T-helper 1 cell treated with Interleukin-12 subunit alpha and Interleukin-12 subunit beta and Interleukin-4 antibody, amounts not matched to agents 30 ng/mL and 1 ng/mL, for 36 hours (primary cell): ENCODE measurements at regions not wholly inside any gene's neighbourhood (a gene's known extent, or its start where the extent isn't known, plus 50 kb on each side); places are given as distances from the start of the nearest gene placed in this dataset.

Experiments used
- intact Hi-C: fragments of 100-400 bp; cut with micrococcal nuclease; formaldehyde crosslinking; loops from one replicate; pipeline ENCODE4 v1.15.1; 2024

DNA sequence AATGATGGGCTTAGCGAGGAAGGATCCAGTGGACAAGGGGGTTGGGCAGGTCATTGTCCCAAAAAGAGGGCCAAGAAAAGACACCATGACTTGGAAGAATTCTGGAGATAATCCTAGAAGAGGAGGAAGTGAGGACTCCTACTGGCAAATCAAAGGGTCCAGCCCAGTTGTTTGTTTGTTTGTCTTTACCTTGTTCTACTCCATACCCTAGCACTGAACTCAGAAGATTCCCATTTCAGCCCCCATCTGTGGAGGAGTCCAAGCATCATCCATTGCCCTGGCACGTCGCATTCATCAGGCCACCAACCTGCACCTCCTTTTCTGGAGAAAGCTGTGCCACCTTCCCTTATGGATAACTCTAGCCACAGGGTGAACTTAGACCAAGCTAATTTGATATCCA, 326.2 kb downstream of the EN1 start:
- intact Hi-C loops, result no loop called here

DNA sequence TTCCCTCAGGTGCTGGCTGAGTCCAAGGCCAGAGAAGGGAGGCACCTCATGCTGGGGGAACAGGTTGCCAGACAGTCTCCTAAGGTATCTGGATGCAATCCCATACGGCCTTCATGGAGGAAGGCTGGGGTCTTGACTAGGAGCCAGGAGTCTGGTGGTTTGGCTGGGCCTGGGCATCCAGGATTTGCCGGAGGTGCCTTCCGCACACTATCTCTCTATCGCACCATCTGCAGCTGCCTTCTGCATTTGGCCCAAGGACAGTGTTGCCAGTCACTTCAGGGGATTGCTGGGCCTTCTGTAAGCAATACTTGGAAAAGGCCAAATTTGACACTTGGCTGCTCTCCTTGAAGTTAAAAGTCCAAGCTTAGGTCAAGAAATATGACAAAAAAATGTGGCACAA, 327.2 kb downstream of the EN1 start:
- intact Hi-C loops, result no loop called here

DNA sequence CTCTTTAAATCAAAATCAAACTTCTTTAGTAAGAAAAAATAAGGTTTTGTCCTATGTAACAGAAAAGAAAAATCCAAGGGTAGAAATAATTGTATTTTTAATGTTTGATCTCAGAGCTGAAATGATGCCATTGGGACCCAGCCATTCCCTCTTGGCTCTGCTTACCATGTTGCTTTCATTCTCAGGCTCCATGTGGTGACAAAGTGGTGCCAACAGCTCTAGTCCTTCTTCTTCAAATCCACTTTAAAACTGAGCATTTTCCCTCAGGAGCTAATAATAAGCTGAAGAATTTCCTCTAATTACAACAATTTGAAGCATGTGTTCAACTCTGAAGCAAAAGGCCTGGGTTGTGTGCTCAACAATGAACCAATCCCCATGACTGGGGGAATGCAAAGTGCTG, 327.9 kb downstream of the EN1 start:
- intact Hi-C loops, result no loop called here

DNA sequence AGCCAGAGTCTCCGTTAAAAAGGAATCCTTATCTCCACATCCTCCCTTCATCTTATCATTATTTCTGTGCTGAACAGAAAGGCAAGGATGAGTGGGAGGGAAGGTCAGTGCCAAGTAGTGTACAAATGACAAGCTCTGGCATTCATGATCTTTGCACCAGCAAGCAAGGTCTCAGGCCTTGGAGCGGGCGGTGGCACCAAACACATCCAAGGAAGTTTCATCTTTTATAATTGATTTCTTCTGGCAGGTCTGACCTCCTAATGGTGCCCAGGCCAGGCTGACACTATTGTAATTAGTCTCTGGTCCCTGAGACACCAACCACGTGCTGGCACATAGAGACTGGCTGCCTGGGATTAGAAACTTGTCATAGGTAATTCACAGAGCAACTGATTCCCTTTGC, 336.6 kb downstream of the EN1 start:
- intact Hi-C loops, result no loop called here

DNA sequence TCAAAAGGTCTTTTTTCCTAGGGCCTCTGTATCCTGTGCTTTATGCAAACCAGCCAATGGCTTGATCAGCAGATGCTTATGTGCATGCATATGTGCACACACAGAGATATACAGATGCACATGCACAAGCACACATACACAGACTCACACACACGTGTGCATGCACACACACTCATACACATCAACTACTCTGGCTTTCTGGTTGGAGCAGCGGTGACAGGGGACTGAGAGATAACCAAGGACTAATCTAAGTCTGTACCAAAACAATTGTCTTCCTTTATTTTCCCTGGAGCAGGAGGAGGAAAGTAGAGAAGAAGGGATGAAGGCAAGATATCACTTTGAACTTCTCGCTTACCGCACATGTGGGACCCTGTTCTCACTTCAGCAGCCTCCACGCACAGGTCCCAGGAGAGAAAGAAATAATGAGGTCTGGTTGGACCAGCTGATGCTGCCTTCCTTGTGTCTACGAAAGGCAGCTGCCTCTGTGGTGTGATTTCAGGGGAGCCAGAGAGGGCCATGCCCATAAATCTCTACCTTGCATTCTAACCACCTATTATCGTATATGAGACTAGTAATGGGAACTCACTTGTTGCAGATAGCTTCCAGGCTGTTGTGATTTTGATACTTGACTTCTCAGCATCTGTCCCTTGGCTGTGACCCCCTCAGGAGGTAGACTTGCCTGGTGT, 338.0 kb downstream of the EN1 start:
- intact Hi-C loops, result no loop called here

DNA sequence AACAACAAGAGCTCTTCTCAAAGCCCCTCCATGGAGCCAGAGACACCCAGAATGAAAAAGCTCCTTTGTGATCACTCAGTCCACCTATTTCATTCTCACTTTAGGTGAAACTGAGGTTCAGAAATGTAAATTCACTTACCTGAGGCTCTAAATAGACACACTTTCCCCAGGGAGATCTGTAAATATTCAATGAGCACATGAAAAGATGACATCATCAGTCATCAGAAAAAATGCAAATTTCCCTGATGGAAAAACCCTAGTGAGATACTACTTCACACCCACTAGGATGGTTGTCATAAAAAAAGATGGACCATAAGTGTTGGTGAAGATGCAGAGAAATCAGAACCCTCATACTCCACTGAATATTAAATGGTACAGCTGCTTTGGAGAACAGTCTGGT, 339.2 kb downstream of the EN1 start:
- intact Hi-C loops, result no loop called here

DNA sequence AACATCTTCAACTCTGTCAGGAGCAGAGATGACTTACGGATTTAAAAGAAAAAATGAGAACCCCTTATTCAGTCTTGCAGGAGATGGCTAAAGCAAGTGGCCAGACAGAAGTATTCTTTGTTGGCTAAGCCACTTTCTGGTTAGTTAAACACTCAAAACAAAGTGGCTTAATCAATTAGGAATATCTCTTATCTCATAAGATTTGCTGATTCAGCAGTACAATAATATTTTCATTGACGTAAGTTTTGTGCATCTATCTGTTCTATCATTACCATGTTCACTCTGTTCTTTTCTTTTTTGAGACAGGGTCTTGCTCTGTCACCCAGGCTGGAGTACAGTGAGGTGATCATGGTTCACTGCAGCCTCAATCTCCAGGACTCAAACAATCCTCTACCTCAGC, 342.0 kb downstream of the EN1 start:
- intact Hi-C loops, result no loop called here

DNA sequence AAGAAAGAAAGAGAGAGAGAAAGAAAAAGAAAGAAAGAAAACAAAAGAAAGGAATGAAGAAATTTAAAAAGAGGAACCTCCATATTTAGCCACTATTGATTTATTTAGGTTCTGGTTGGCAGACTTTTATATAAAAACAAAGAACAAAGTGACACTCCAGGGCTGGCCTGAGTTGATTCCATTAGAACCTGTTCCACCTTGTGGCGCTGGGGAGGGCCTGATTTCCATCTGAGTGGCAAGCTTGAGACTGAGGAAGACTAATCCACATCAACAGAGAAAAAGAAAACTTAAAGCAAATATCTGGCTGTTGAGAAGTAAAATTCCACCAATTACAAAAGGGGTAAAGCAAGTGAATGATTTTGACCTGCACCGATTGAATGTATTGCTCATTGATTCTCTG, 345.3 kb downstream of the EN1 start:
- intact Hi-C loops, result no loop called here

DNA sequence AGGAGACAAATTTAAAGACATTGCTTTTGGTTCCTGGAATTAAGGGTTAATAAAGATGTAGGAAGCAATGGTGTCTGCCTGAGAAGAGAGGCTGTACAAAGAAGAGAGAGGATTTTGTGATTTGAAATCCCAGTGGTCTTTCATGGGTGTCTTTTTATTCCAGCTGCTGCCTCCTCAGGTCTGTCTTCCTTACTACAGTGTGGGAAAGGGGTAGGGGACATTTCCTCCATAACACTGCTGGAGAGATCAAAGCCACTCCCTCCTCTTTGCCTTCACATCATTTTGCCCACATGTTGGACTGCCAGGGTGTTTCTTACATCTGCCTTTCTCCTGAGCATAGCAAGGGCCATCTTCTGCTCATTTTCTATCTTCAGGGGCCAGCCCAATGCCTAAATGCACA, 348.5 kb downstream of the EN1 start:
- intact Hi-C loops, result loop anchor here (10.0 kb wide), 1 partner anchor 274 kb away; no protein-coding TSS in a partner anchor

DNA sequence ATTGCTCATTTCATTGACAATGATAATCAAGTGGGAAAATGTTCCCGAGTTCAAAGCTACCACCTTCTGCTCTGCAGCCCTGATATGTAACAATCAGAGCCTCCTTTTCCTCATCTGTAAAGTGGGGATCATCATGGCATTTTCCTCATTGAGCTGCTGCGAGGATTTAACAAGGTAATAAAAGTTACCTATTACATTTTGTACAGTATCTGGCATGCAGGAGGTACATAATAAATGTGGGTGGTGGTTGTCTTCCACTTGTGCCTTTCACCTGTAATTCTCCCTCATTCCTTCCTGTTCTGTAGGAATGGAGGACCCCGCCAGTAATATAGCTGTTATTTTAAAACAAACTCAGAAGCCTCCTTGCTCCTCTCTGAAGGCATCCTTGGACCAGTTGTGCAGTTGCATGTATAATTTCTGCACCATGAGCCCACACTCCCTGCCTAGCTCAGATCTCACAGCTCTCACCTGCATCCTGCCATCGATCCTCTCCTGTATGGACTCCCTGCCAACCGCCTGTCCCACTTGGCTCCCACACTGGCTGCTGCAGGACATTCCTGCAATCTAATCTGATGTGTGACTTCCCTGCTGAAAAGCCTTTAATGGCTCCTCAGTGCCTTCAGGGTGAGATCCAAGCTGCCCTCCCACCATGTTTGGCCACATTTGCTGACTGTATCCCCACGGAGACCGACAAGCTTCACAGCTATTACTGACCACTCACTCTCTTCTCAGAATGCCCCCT, 350.4 kb downstream of the EN1 start:
- intact Hi-C loops, result loop anchor here (10.0 kb wide), 1 partner anchor 272 kb away; no protein-coding TSS in a partner anchor

DNA sequence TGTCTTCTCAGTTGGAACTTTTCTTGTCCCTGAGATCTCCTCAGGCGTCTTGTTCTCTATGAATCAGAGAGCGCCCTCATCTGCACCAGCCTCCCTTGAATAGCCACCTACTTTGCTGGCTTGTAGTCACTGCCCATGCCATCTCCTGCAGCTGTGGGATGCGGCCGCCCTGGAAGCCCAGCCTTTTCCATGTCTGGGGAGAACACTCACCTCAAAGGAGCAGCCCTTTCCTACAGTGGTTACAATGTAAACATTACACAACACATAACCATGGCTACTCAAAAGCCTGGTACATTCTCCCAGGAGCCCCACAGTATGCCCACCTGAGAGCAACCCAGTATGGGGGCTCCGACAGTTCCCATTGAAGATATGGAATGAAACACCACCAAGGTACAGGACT, 351.0 kb downstream of the EN1 start:
- intact Hi-C loops, result loop anchor here (10.0 kb wide), 1 partner anchor 272 kb away; no protein-coding TSS in a partner anchor

DNA sequence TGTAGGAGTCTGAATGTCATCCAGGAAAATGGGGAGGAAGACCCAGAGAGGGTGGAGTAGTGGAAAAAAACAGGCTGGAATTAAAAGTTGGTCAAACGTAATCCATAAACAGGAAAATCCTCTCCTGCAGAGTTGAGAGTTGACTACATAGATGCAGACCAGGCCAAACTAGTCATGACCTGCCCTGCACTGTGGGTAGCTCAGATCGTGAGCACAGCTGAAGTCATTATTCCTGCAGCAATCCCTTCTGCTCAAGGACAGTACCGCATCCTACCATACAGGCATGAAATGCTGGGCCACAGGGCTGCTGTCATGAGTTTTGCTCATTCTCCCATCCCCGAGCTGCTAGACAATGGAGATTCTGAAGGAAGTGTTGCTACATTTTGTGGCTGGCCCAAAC, 352.2 kb downstream of the EN1 start:
- intact Hi-C loops, result loop anchor here (10.0 kb wide), 1 partner anchor 270 kb away; no protein-coding TSS in a partner anchor

DNA sequence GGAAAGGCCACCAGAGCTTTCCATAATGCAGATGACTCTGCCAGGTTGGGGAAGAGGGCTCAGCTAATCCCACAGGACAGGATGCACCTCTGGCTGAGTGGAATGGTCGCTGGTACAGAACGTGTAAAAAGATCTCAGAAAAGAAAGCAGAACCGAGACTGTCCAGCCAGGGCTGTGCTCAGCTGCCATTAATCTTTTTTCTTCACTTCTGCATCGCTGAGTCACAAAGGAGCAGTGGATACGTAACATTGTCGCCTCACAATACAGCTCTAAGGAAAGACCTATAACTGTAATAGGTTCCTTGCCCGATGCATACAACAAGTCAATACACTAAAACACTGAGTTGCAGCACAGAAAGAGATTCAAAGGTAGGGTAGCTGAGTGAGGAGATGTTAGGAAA, 354.2 kb downstream of the EN1 start:
- intact Hi-C loops, result loop anchor here (2.0 to 10.0 kb wide), 2 partner anchors 268 to 356 kb away; no protein-coding TSS in a partner anchor

DNA sequence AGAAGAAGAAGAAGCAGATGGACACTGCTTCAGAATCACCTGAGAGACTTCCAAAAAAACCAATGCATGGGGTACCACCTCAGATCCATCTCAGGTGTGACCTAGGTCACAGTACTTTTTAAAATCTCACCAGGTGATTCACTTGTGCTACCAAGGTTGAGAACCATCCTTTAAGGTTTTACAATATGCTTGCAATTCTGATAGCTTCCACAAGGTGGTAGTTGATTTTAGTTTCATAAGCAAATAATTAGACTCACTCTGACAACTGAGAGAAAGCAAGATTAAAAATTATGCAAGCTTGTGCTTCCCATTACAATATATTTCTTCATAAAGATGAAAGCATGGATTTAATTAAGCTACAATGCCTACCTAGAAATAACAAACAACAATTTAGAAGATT, 355.1 kb downstream of the EN1 start:
- intact Hi-C loops, result loop anchor here (2.0 to 10.0 kb wide), 2 partner anchors 268 to 356 kb away; no protein-coding TSS in a partner anchor

DNA sequence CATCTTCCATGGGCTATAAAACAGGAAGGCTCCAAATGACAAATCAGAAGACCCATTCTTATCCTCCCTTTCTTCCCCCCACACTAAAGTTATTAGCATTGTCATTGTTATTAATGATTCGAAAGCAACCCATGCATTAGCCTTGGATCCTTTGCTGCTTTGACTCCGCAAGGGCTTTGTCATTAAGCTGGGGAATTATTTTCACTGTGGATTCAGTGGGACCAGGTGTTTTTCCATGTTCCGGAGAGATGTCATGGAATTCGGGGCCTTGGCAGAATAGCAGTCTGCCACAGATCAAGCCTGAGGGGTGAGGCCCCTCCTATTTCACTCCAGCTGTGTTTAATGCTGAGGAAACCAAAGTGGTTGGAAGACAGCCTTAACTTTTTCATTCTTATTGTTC, 357.1 kb downstream of the EN1 start:
- intact Hi-C loops, result loop anchor here (10.0 kb wide), 1 partner anchor 266 kb away; no protein-coding TSS in a partner anchor

DNA sequence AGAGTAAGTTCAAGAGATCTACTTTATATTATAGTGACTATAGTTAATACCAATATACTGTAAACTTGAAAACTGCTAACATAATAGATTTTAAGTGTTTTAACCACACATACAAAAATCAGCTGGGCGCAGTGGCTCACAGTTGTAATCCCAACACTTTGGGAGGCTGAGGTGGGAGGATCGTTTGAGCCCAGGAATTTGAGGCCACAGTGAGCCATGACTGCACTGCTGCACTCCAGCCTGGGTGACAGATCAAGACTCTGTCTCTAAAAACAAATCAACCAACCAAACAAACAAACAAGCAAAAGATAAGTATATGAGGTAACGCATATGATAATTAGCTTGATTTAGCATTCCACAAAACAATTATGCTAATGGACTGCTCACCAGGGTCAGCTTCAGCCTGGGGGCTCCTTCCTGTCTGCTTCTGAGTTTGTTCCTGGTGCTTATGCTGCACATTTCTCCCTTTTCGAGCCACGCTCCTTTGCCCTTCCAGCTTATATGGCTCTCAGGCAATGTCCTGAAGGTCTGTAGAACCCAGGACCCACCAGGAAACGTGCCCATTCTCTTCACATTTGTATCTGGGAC, 357.6 kb downstream of the EN1 start:
- intact Hi-C loops, result loop anchor here (10.0 kb wide), 1 partner anchor 265 kb away; no protein-coding TSS in a partner anchor

DNA sequence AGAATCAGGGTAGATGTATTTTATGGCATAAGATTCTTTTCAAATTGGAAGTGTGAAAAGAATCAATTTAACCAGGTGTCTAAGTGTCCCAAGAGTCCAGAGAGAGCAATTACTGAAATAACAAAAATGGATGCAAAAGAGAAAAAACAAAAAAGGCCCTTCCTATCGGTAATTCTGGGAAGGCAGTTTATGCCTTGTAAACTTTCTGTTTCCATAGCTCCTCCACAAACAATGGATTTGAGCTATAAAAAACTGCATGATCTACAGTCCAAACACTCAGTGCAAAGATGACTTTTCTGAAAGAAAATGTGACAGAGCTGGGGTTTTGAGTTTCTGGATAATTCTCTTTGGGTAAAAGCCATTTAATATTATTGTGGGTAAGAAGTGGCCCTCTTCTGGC, 366.1 kb downstream of the EN1 start:
- intact Hi-C loops, result no loop called here

DNA sequence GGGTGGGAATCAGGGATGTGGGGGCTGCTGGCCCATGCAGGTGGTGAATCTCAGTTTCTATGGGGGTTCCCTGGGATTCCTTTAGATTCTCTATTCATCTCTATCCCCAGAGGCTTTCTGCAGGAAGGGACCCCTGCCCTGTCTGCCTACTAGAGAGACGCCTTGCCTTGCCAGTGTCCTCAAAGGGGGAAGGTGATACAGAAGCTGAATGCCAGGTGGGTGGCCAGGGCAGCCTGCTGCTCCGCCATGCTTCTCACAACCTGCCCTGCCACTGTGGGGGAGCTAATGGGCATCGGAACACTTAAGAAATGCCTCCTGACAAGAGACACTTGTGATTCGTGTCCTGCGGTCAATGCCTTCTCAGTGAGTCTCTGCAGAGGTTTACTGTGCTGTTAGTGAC, 368.4 kb downstream of the EN1 start:
- intact Hi-C loops, result no loop called here

DNA sequence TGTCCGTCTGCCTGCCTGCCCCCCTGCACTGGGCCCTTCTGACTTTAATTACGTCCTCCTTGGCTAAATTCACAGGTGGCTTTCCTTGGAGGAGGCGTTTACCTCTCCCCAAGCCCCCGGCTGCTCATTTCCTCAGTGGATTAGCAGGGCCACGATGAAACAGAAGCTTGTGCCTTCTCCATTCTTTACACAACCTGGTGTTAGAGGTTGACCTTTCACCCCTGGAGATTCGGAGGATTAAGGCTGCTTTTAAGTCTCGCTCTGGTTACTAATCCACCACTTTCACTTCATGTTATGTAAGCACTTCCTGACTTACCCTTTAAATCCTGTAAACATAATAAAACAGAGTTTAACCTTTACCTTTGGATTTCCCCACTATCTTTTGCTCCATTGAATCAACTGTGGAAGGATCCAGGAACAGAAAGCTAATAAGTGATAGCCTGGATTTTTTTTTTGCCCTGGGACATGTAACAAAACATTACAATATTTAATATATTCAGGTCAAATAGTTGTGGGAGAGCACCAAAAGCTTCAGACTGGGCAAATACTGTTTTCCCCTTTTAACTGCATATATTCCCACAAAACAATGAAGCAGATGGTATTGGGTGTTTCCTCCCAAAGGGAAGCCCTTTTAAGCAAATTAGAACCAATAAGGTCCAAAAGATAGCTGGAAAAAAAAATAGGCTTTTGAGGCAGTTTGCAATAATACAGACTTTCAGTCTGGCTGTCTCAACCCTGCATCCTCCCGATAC, 370.2 kb downstream of the EN1 start:
- intact Hi-C loops, result no loop called here

DNA sequence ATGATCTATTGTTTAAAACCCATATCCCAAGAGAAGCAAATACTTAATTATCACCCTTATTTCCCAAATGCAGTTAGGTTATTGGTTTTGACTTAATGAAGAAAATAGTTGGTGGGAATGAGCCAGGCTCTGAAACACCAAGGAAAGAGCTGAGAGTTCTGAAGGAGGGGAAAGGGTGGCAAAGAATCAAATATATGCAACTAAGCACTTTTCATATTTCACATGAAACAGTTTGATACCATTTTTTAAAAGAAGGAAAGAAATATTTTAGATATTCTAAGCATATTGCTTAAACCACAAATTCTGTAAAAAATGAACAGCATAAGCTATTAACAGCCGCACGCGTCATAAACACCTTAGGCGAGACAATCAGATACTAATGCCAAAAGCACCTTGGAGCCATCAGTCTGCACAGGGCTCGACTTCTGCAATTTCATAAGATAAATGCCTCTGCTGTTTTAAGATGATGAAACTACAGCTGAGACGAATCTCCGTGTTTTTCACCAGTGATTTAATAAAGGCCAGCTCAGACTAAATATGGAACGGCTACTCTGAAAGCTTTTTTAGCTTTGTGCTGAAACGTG, 371.7 kb downstream of the EN1 start:
- intact Hi-C loops, result no loop called here

DNA sequence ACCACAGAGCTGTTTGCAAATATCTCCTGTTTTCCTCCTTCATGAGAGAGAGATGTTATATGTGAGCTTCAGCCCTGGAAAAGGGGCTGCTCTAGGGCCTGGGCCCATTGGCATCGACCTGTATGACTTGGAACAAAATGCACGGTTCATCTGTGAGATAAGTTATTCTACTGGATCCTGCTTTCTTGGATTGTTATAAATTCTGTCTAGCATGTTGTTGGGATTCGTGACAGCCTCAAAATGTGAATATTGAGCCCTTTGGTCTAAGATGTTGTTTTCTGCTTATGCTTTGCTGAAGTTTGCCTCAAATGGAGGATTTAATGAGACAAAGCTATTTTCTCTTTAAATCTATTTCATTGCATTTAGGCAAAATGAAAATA, 372.9 kb downstream of the EN1 start:
- intact Hi-C loops, result no loop called here
